SK-N-MC (cell line): ENCODE measurements at regions not wholly inside any gene's neighbourhood (a gene's known extent, or its start where the extent isn't known, plus 50 kb on each side); places are given as distances from the start of the nearest gene placed in this dataset.

Source experiments
- EZH2 ChIP-seq: fragments of 200-600 bp; sonication (generic); IDR thresholded peaks from one replicate; pipeline ENCODE4 v1.6.1; 2017; ENCODE audit warnings: antibody characterized with exemption
- FOXP2 ChIP-seq: optimal IDR thresholded peaks from 2 replicates; pipeline ENCODE3; 2011; ENCODE audit warnings: mild to moderate bottlenecking, moderate library complexity; ENCODE audit not compliant: insufficient read depth; ENCODE audit errors: extremely low read length, control extremely low read depth
- POLR2AphosphoS5 ChIP-seq: IDR thresholded peaks from 2 replicates; pipeline ENCODE4 v1.6.1; 2012; ENCODE audit warnings: mild to moderate bottlenecking, low read depth, low read length, borderline replicate concordance

DNA sequence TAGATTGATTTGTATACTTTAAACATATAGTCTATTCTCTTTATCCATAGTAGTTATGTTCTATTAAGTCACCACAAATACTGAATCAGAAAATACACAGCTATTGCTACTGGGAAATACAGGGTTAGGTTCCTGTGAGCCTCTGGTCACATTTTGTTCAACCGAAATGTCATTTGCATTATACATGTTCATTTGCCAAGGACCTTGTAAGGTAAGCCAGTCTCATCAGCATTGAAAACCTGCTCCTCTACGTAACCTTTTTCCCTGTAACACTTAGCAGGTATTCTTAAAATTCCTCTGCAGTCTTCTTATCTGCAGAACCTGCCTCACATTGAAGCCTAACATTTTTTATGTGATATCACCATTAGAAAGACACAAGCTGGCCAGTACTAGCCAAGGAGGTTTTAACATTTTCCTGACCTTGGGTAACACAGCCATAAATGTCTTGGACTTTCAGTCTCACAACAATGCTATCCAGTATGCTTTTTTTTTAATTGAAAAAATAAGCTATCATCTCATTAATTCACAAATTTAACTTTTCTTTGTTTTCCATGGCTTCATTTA is 765.7 kb upstream of the IGFBP7 start:
- TF ChIP-seq POLR2AphosphoS5 (no peak), EZH2 (no peak), FOXP2 (no peak)
